ENCODE measurements at regions not wholly inside any gene's neighbourhood (a gene's known extent, or its start where the extent isn't known, plus 50 kb on each side); places are given as distances from the start of the nearest gene placed in this dataset.

GRCh38 chr3:107925851-107926250 is 165.0 kb downstream of the CD47 start:
- TF ChIP-seq CTCF (IDR thresholded peaks at IDR 0.05; ENCODE audit: insufficient read depth in 1 of 2, low read depth in 1 of 2, low read length in 1 of 2, severe bottlenecking in 1 of 2, unreplicated experiment in 1 of 2): no peak
- H3K36me3 Mint-ChIP-seq (ENCODE audit: insufficient read depth, unreplicated experiment): no peaks in the 10 kb centered on the region
- peaks cover 10% of the 10 kb centered on the region for H3K27me3 Mint-ChIP-seq (ENCODE audit: insufficient read depth, unreplicated experiment)

DNA sequence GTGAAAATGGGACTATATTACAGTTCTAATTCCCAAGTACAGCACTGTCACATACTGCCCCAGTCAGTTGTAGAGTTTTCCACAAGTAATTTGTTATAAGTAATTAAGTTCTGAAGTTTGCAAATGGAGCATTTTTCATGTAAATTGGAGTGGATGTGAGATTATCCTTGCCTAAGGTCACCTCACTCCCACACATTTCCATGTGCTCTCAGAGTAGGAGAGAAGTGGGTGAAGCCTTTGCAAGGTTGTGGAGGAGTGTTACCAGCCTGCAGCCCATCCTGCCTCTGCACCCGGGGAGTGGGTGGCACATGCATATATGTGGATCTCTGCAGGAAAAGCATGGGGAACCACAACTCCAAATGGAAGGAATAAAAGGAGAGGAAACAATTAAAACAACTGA is 169.8 kb downstream of the CD47 start:
- no peaks in the 10 kb centered on the region for H3K36me3 ChIP-seq (ENCODE audit: control insufficient read depth, insufficient read depth, low read length)
- no peak for TF ChIP-seq CTCF (IDR thresholded peaks at IDR 0.05; ENCODE audit: insufficient read depth in 1 of 2, low read depth in 1 of 2, low read length in 1 of 2, severe bottlenecking in 1 of 2, unreplicated experiment in 1 of 2)
- H3K36me3 Mint-ChIP-seq (ENCODE audit: insufficient read depth, unreplicated experiment): no peaks in the 10 kb centered on the region
- no peaks in the 10 kb centered on the region for H3K27me3 ChIP-seq (replicated peaks; ENCODE audit: control insufficient read depth, insufficient read depth, low read length)
- H3K27me3 Mint-ChIP-seq (ENCODE audit: insufficient read depth, unreplicated experiment): peaks cover 10% of the 10 kb centered on the region
- ChIA-PET POLR2A (no interaction called here), CTCF (no interaction called here)
- intact Hi-C loops (cut with micrococcal nuclease; ENCODE audit: unreplicated experiment): loop anchor here (10.0 kb wide), 1 partner anchor 246 kb away; no protein-coding TSS in a partner anchor
- no peaks in the 10 kb centered on the region for H3K4me1 Mint-ChIP-seq (ENCODE audit: low read depth, unreplicated experiment)
- H3K4me1 ChIP-seq: no peaks in the 10 kb centered on the region
- no peak overlapping the region for H3K27ac Mint-ChIP-seq (ENCODE audit: unreplicated experiment)
- BruUV-seq (replicated peaks): no TSS peak
- DNase-seq: no peak
- H3K4me3 Mint-ChIP-seq (ENCODE audit: unreplicated experiment): no peak overlapping the region
- H3K9me3 ChIP-seq: no peaks in the 10 kb centered on the region
- H3K9me3 Mint-ChIP-seq (ENCODE audit: unreplicated experiment): no peaks in the 10 kb centered on the region
- no peak overlapping the region for H3K4me3 ChIP-seq (ENCODE audit: low read depth, low read length)

More at GRCh38 chr3:107925851-107926250, 165.0 kb downstream of the CD47 start:
- no peak for DNase-seq
- Mint-ChIP-seq H3K9me3 (ENCODE audit: unreplicated experiment) (no peaks in the 10 kb centered on the region), H3K4me1 (ENCODE audit: low read depth, unreplicated experiment) (peaks cover 5% of the 10 kb centered on the region), H3K27ac (ENCODE audit: unreplicated experiment) (no peak overlapping the region), H3K4me3 (ENCODE audit: unreplicated experiment) (no peak overlapping the region)
- ChIA-PET POLR2A (no interaction called here), CTCF (no interaction called here)
- intact Hi-C loops (cut with micrococcal nuclease; ENCODE audit: unreplicated experiment): loop anchor here (5.0 to 10.0 kb wide), 2 partner anchors 69 to 251 kb away; no protein-coding TSS in a partner anchor
- no peak overlapping the region for H3K4me3 ChIP-seq (ENCODE audit: low read depth, low read length)
- no peaks in the 10 kb centered on the region for H3K4me1 ChIP-seq
- H3K9me3 ChIP-seq: no peaks in the 10 kb centered on the region
- BruUV-seq (replicated peaks): no TSS peak
- H3K36me3 ChIP-seq (ENCODE audit: control insufficient read depth, insufficient read depth, low read length): no peaks in the 10 kb centered on the region
- peaks cover 3% of the 10 kb centered on the region; the same call in 1 of the 2 replicates for H3K27me3 ChIP-seq (replicated peaks; ENCODE audit: control insufficient read depth, insufficient read depth, low read length)

GRCh38 chr3:107920538-107920937 is 170.3 kb downstream of the CD47 start:
- intact Hi-C loops (cut with micrococcal nuclease; ENCODE audit: unreplicated experiment): loop anchor here (10.0 kb wide), 1 partner anchor 246 kb away; no protein-coding TSS in a partner anchor
- CTCF ChIA-PET: no interaction called here
- no peak overlapping the region for H3K4me3 Mint-ChIP-seq (ENCODE audit: unreplicated experiment)

More at GRCh38 chr3:107920538-107920937, 170.3 kb downstream of the CD47 start:
- no TSS peak for BruUV-seq (replicated peaks)
- Histone ChIP-seq H3K36me3 (ENCODE audit: control insufficient read depth, insufficient read depth, low read length) (no peaks in the 10 kb centered on the region), H3K27me3 (replicated peaks; ENCODE audit: control insufficient read depth, insufficient read depth, low read length) (no peaks in the 10 kb centered on the region), H3K4me3 (ENCODE audit: low read depth, low read length) (no peak overlapping the region), H3K9me3 (no peaks in the 10 kb centered on the region), H3K4me1 (no peaks in the 10 kb centered on the region)
- TF ChIP-seq CTCF (IDR thresholded peaks at IDR 0.05; ENCODE audit: insufficient read depth in 1 of 2, low read depth in 1 of 2, low read length in 1 of 2, severe bottlenecking in 1 of 2, unreplicated experiment in 1 of 2): no peak
- peaks cover 5% of the 10 kb centered on the region for H3K27me3 Mint-ChIP-seq (ENCODE audit: insufficient read depth, unreplicated experiment)
- DNase-seq: no peak
- H3K27ac Mint-ChIP-seq (ENCODE audit: unreplicated experiment): no peak overlapping the region
- H3K9me3 Mint-ChIP-seq (ENCODE audit: unreplicated experiment): no peaks in the 10 kb centered on the region
- no peaks in the 10 kb centered on the region for H3K36me3 Mint-ChIP-seq (ENCODE audit: insufficient read depth, unreplicated experiment)
- POLR2A ChIA-PET: no interaction called here
- H3K4me1 Mint-ChIP-seq (ENCODE audit: low read depth, unreplicated experiment): no peaks in the 10 kb centered on the region
